ENCODE measurements at regions not wholly inside any gene's neighbourhood (a gene's known extent, or its start where the extent isn't known, plus 50 kb on each side); places are given as distances from the start of the nearest gene placed in this dataset.

GRCh38 chr2:49286045-49286444 lies 131.7 kb upstream of the FSHR start:
- H3K79me2 ChIP-seq (ENCODE audit: control insufficient read depth, insufficient read depth, low read length): no peaks in the 10 kb centered on the region
- no peak for FAIRE-seq
- DNase-seq (ENCODE audit: low read depth, low spot score): no peak
- H3K4me2 ChIP-seq (ENCODE audit: control insufficient read depth, extremely low read depth, insufficient read depth, low read depth, low read length): no peak overlapping the region
- H4K20me1 ChIP-seq (ENCODE audit: control insufficient read depth, extremely low read depth, insufficient read depth, low read length): no peaks in the 10 kb centered on the region
- no peaks in the 10 kb centered on the region for H3K36me3 ChIP-seq (ENCODE audit: control insufficient read depth in 2 of 2, extremely low read depth in 1 of 2, insufficient read depth in 2 of 2, low read length in 2 of 2)
- H3K9me3 ChIP-seq (ENCODE audit: control insufficient read depth, low read depth, low read length): no peaks in the 10 kb centered on the region
- H2AFZ ChIP-seq (ENCODE audit: control insufficient read depth, low read length): no peak overlapping the region
- dilution Hi-C loops (cut with MboI; ENCODE audit: extremely low pct_ligation_motif_present, low sequenced_read_pairs): no loop called here
- H3K27me3 ChIP-seq (ENCODE audit: control insufficient read depth, extremely low read depth, insufficient read depth, low read length): no peaks in the 10 kb centered on the region
- no peak overlapping the region for H3K9ac ChIP-seq (ENCODE audit: control insufficient read depth, extremely low read depth, insufficient read depth, low read length)
- no peaks in the 10 kb centered on the region for H3K9me1 ChIP-seq (ENCODE audit: control insufficient read depth, extremely low read depth, insufficient read depth, low read length)
- no peak overlapping the region for H3K27ac ChIP-seq (ENCODE audit: control insufficient read depth, insufficient read depth, low read length)
- H3K4me3 ChIP-seq (ENCODE audit: control insufficient read depth in 2 of 3, extremely low read depth in 1 of 3, insufficient read depth in 2 of 3, low read depth in 1 of 3, low read length in 3 of 3): no peak overlapping the region
- no peak for TF ChIP-seq CTCF (optimal IDR thresholded peaks at IDR 0.05 in 1 of 3, IDR thresholded peaks at IDR 0.05 in 1 of 3, conservative IDR thresholded peaks at IDR 0.05 in 1 of 3; ENCODE audit: extremely low read depth in 1 of 3, insufficient read depth in 2 of 3, low read length in 3 of 3)
- TF ChIP-seq EZH2 (IDR thresholded peaks at IDR 0.05; ENCODE audit: low read length): no peak
- H3K4me1 ChIP-seq (ENCODE audit: control insufficient read depth, extremely low read depth, insufficient read depth, low read length): no peaks in the 10 kb centered on the region

- dilution Hi-C loops (cut with MboI; ENCODE audit: extremely low pct_ligation_motif_present, low sequenced_read_pairs): no loop called here
- DNase-seq (ENCODE audit: low read depth, low spot score): no peak
- no peak for FAIRE-seq
Observed at GRCh38 chr2:49278561-49278960, 124.2 kb upstream of the FSHR start.

More at GRCh38 chr2:49278561-49278960, 124.2 kb upstream of the FSHR start:
- H3K9me1 ChIP-seq (ENCODE audit: control insufficient read depth, extremely low read depth, insufficient read depth, low read length): no peaks in the 10 kb centered on the region
- H3K27ac ChIP-seq (ENCODE audit: control insufficient read depth, insufficient read depth, low read length): no peak overlapping the region
- no peaks in the 10 kb centered on the region for H3K4me1 ChIP-seq (ENCODE audit: control insufficient read depth, extremely low read depth, insufficient read depth, low read length)
- no peak overlapping the region for H3K4me2 ChIP-seq (ENCODE audit: control insufficient read depth, extremely low read depth, insufficient read depth, low read depth, low read length)
- H3K9me3 ChIP-seq (ENCODE audit: control insufficient read depth, low read depth, low read length): no peaks in the 10 kb centered on the region
- no peak overlapping the region for H3K4me3 ChIP-seq (ENCODE audit: control insufficient read depth in 2 of 3, extremely low read depth in 1 of 3, insufficient read depth in 2 of 3, low read depth in 1 of 3, low read length in 3 of 3)
- H3K27me3 ChIP-seq (ENCODE audit: control insufficient read depth, extremely low read depth, insufficient read depth, low read length): no peaks in the 10 kb centered on the region
- H3K36me3 ChIP-seq (ENCODE audit: control insufficient read depth in 2 of 2, extremely low read depth in 1 of 2, insufficient read depth in 2 of 2, low read length in 2 of 2): no peaks in the 10 kb centered on the region
- H4K20me1 ChIP-seq (ENCODE audit: control insufficient read depth, extremely low read depth, insufficient read depth, low read length): no peaks in the 10 kb centered on the region
- H3K9ac ChIP-seq (ENCODE audit: control insufficient read depth, extremely low read depth, insufficient read depth, low read length): no peak overlapping the region
- no peak overlapping the region for H2AFZ ChIP-seq (ENCODE audit: control insufficient read depth, low read length)
- H3K79me2 ChIP-seq (ENCODE audit: control insufficient read depth, insufficient read depth, low read length): no peaks in the 10 kb centered on the region
- TF ChIP-seq CTCF (optimal IDR thresholded peaks at IDR 0.05 in 1 of 3, IDR thresholded peaks at IDR 0.05 in 1 of 3, conservative IDR thresholded peaks at IDR 0.05 in 1 of 3; ENCODE audit: extremely low read depth in 1 of 3, insufficient read depth in 2 of 3, low read length in 3 of 3) (no peak), EZH2 (IDR thresholded peaks at IDR 0.05; ENCODE audit: low read length) (no peak)
